Inferior parietal cortex (tissue), 1 donor: ENCODE measurements at regions not wholly inside any gene's neighbourhood (a gene's known extent, or its start where the extent isn't known, plus 50 kb on each side); places are given as distances from the start of the nearest gene placed in this dataset.

Source experiments
- DNase-seq: peaks from one replicate; pipeline ENCODE4 v3.0.0-alpha.2; 2016; ENCODE audit errors: extremely low spot score

- no peak for DNase-seq
Measured at GRCh38 chr5:108649646-108650045, 98.1 kb upstream of the FER start.

DNA sequence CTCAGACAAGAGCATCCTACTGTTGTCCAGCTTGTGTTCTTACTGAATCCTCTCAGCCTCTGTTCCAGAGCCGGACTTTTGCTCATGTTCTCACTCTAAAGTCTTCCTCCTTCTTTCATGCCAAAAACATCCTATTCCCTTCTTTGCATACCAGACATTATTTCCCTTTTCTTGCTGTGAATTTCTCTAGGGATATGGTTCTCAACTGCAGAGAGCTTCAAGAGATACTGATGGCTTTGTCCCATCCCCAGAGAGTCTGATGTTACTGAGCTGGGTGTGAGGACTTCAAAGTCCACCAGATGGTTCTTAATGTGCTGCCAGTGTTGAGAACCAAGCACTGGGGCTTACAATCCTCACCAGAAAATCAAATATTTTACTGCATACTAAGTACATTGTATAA is 98.6 kb upstream of the FER start:
- DNase-seq, result no peak

DNA sequence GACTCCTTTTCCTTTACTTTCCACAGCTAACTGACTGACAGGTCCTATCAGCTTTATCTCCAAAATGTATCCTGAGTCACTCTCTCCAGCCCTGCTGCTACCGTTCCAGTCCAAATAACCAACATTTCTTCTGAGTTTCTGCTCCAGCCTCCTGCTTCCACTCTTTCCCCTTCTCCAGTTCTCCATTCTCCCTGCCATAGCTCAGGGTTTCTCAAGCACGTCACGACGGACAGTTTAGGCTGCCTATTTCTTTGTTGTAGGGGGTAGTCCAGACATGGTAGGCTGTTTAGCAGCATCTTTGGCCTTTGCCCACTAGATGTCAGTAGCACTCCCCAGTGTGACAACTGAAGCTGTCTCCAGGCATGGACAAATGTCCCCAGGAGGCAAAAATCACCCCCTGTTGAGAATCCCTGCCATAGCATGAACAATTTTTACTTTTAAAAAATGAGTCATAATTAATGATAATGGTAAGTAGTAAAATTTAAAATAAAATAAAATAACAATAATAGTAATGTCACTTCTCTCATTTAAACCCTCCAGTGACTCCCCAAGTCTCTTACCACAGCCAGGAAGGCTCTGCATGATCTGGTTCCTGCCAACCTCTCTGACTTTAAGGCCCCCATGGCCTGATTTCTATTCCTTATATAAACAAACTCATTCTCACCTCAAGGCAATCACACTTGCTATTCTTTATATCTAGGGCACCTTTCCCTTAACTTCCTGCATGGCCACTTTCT is 105.4 kb upstream of the FER start:
- DNase-seq, result peak; percentile 83

GRCh38 chr5:108641596-108641995 is 106.1 kb upstream of the FER start:
- no peak for DNase-seq

GRCh38 chr5:108639366-108639765 is 108.3 kb upstream of the FER start:
- no peak for DNase-seq

DNA sequence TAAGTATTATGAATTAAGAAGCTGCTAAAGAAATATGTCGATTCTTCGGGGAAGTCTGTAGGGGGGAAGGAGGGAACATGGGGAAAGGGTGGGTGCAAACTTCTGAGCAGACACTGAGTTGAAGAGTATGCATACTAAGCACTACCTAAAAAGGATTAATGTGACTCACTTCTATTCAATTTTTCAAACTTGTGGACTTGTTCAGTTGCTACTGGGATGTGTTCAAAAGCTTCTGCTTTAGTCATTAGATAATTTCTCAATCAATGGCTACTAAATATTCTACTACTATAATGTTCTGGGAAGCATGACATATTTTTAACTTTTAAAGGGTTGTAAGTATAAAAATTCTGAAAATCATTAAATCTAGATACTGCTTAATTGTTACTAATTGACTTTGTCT is 109.7 kb upstream of the FER start:
- DNase-seq, result no peak

DNA sequence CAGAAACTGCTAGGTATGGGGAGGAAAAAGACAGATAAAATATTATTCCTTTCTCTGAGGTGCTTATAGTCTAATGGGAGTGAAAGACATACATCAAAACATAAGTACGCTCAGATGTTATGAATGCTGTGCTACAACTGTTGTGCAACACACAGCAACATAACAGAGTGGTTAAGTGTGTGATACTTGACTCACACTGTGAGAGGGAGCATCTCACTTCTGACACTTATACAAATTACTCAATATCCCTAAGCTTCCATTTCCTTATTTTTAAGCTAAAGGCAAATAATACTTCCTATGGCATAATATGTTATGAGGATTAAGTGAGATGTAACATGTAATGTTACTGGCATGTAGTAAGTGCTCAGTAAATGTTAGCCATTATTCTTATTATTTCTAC is 110.6 kb upstream of the FER start:
- no peak for DNase-seq

- no peak for DNase-seq
Measured at GRCh38 chr5:108636135-108636853, 111.4 kb upstream of the FER start.

DNA sequence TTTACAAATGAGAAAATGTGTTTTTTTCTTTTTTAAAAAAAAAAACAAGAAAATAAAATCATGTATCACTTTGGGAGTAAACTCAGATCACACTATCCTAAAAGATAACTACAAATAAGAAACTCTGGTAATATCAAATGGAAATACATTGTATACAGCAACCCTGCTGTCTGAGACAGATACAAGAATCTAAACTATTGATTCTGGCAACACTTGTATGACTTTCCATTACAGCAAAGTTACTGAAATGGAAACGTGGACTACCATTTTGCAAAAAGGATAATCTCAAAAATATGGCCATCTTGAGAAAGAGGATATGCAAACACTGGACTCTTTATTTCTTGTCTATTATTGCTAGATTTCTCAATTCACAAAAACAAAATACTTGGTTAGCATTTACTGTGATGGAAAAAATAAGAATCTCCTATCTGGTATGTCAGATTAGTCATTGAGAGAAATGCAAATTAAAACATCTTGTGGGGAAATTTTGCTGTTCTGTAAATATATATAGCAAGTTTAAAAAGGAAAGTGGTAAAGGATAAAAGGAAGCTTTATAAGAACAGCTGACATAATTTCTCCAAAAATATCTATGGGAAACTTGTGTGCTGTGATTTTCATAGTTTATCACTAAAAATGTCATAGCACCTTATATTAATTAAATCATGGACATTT is 112.9 kb upstream of the FER start:
- no peak for DNase-seq

GRCh38 chr5:108634010-108634616 is 113.6 kb upstream of the FER start:
- DNase-seq, result no peak

DNA sequence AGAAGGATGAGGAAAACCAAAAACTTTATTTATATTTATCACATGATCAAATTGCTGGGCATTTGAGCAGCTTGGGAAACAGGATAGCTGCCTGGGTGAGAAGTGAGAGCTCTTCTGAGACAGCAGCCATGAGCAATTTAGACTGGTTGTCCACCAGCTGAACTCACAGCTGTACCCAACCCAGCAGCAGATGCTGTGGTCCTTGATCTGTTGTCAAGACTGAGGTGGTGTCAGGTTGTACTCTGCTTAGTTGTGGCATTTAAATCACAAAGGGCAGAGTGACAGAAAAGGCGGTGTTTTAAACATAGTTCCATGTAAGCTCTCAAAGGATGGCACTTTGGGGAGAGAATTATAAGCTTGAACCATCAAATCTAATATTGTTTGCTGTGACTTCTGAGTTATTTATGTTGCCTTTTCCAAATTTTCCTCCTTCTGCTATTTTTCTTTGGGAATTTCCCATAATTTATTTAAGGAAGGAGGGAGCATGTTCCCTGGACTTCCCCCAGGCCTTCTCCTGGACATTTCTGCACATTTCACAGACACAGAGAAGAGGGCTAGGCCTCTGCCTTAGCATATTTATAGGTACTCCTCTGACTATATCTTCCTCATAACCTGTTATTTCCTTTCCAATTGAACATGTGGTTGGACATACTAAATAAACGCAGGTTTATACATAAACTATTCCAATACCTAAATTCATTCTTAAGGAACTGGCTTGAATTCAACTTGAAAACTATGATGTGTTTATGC is 117.7 kb upstream of the FER start:
- no peak for DNase-seq

DNA sequence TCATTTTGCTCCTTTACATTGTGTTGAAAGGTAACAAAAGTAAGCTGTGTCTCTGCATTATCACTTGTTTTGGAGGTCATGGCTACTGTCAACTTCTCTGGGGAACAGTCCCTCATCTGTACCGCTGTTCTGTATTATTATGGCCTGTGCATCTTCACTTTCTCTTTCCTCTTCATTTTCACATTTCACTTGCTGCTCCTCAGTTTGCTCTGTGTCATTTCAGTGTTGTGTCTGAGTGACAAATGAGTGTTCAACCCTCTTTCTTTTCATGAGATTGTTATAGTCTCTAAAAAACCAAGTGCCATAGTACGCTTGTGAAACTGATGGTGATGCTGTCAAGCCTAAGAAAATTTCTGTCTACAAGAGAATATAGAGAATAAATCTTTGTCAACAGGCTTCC is 122.0 kb upstream of the FER start:
- DNase-seq, result no peak

- DNase-seq, result no peak
Measured at GRCh38 chr5:108623826-108624225, 123.9 kb upstream of the FER start.

DNA sequence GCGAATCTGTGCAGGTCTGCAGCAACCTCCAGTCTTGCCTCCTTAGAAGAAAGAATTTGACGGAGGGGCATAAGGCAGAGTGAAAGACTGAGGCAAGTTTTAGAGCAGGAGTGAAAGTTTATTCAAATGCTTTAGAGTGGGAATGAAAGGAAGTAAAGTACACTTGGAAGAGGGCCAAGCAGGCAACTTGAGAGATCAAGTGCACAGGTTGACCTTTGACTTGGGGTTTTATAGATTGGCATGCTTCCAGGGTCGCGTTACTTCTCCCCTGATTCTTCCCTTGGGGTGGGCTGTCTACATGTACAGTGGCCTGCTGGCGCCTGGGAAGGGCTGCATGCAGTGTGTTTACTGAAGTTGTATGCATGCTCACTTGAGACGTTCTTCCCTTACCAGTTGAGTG is 127.2 kb upstream of the FER start:
- no peak for DNase-seq

DNA sequence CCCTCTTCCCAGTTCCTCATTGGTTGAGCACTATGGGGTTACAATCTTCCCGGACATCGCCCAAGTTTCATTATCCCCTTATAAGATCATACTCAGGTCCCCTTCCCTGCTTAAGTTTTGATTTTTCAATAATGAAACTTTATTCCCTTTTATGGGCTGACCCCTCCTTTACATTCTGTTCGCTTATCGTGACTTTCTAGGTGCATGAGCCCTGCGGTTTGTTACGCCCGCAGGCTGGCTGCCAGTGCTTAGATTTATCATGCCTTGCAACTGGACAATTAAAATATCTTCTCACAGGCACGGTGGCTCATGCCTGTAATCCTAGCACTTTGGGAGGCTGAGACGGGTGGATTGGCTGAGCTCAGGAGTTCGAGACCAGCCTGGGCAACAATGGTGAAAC is 127.9 kb upstream of the FER start:
- DNase-seq, result no peak

GRCh38 chr5:108617467-108618435 is 129.9 kb upstream of the FER start:
- DNase-seq, result no peak

DNA sequence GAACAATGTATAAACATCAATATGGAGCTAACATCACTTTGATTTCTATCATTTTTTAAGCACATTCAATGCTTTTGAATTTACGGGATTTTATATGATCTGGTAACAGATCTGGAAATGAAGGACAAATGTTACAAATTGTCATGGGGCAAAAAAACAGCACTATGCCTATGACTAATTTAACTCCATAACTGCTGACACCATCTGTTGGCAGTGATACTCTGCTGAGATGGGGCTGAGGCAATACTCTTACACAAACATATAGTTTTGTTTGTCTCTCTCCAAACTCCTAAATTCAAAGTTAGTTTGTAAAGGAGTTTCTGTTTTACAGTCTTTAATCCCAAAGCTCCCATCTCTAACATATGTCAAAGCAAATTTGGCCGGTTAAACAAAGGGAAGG is 132.5 kb upstream of the FER start:
- no peak for DNase-seq

DNA sequence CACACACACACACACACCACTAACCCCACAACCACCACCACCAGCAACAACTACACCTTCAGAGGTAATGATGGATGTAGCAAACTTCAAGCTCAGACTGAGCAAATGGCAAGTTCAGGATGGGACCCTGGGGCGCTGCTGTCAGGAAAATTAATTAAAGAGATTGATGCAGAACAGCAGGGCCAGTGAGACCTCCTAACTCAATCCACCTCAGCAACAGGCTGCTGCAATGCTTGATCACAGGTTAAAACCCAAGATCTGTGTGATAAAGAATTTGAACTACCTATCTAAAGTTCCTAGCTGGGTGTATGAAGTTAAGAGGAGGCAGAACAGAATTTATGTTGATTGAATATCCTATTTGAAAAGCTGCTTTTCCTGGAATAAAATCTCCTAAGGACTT is 140.3 kb upstream of the FER start:
- DNase-seq, result no peak

- no peak for DNase-seq
Measured at GRCh38 chr5:108606185-108606584, 141.5 kb upstream of the FER start.

DNA sequence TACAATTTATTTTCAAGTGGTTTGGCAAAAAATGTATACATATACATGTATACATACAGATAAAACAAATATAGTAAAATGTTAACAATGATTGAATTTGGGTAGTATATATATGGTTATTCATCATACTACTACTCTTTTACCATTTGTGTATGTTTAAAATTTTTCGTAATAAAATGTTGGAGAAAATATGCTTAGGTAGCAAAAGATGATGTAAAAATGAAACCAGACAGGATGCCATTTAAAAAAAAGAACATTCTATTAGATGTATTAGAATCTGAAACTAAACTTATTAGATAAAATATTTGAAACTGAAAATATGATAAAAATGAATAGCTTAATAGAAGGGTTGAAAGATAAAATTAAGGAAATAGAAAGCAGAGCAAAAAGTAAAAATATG is 144.9 kb upstream of the FER start:
- DNase-seq, result no peak

GRCh38 chr5:108590799-108591198 is 156.9 kb upstream of the FER start:
- no peak for DNase-seq
